ENCODE measurements at regions not wholly inside any gene's neighbourhood (a gene's known extent, or its start where the extent isn't known, plus 50 kb on each side); places are given as distances from the start of the nearest gene placed in this dataset.

GRCh38 chr10:45061982-45062381, 61.3 kb downstream of the ZNF22 start:
- no peak for TF ChIP-seq CTCF (IDR thresholded peaks at IDR 0.05; ENCODE audit: borderline replicate concordance, extremely low read depth, low read length, poor library complexity, severe bottlenecking)
- TF ChIP-seq EZH2 (IDR thresholded peaks at IDR 0.05; ENCODE audit: borderline replicate concordance, low read depth, low read length, severe bottlenecking) = no peak
